ENCODE measurements at regions not wholly inside any gene's neighbourhood (a gene's known extent, or its start where the extent isn't known, plus 50 kb on each side); places are given as distances from the start of the nearest gene placed in this dataset.
"Not testable (repeated sequence)": the region's sequence is repeated elsewhere in the genome, so short reads cannot be mapped to it uniquely, and the experiment has no call there.

- peaks cover 7% of the 10 kb centered on the region; the same call in 1 of the 2 replicates for H3K27me3 ChIP-seq (ENCODE audit: insufficient read depth, low read length)
- H3K4me1 ChIP-seq (ENCODE audit: control insufficient read depth, insufficient read depth, low read length, unreplicated experiment), result peaks cover 13% of the 10 kb centered on the region
- H2AFZ ChIP-seq (ENCODE audit: low read length, unreplicated experiment), result no peak overlapping the region
Observed at GRCh38 chr20:4329232-4329631, 80.1 kb upstream of the ADRA1D start.

GRCh38 chr20:4328541-4328940 lies 79.5 kb upstream of the ADRA1D start:
- no peak overlapping the region for H2AFZ ChIP-seq (ENCODE audit: low read length, unreplicated experiment)
- no peak overlapping the region for H3K27ac ChIP-seq (ENCODE audit: low read depth, low read length)
- H3K4me1 ChIP-seq (ENCODE audit: control insufficient read depth, insufficient read depth, low read length, unreplicated experiment), result peaks cover 13% of the 10 kb centered on the region

More at GRCh38 chr20:4329232-4329631, 80.1 kb upstream of the ADRA1D start:
- H3K4me3 ChIP-seq (ENCODE audit: low read depth, low read length), result no peak overlapping the region
- no peak overlapping the region for H3K27ac ChIP-seq (ENCODE audit: low read depth, low read length)
- no peaks in the 10 kb centered on the region for H3K36me3 ChIP-seq (ENCODE audit: insufficient read depth, low read length)
- no peaks in the 10 kb centered on the region for H3K79me2 ChIP-seq (ENCODE audit: control insufficient read depth, insufficient read depth, low read length, unreplicated experiment)

GRCh38 chr20:4327956-4328355 lies 78.9 kb upstream of the ADRA1D start:
- Histone ChIP-seq H3K79me2 (ENCODE audit: control insufficient read depth, insufficient read depth, low read length, unreplicated experiment) (no peaks in the 10 kb centered on the region), H3K27ac (ENCODE audit: low read depth, low read length) (no peak overlapping the region), H2AFZ (ENCODE audit: low read length, unreplicated experiment) (no peak overlapping the region), H3K36me3 (ENCODE audit: insufficient read depth, low read length) (no peaks in the 10 kb centered on the region), H3K4me3 (ENCODE audit: low read depth, low read length) (no peak overlapping the region), H3K4me1 (ENCODE audit: control insufficient read depth, insufficient read depth, low read length, unreplicated experiment) (peaks cover 13% of the 10 kb centered on the region), H3K27me3 (ENCODE audit: insufficient read depth, low read length) (peaks cover 2% of the 10 kb centered on the region; the same call in 1 of the 2 replicates)

More at GRCh38 chr20:4328541-4328940, 79.5 kb upstream of the ADRA1D start:
- peaks cover 6% of the 10 kb centered on the region; the same call in 1 of the 2 replicates for H3K27me3 ChIP-seq (ENCODE audit: insufficient read depth, low read length)
- no peaks in the 10 kb centered on the region for H3K36me3 ChIP-seq (ENCODE audit: insufficient read depth, low read length)
- H3K4me3 ChIP-seq (ENCODE audit: low read depth, low read length), result no peak overlapping the region
- no peaks in the 10 kb centered on the region for H3K79me2 ChIP-seq (ENCODE audit: control insufficient read depth, insufficient read depth, low read length, unreplicated experiment)

- Histone ChIP-seq H2AFZ (ENCODE audit: low read length, unreplicated experiment) (peak overlapping the region; percentile 21), H3K4me1 (ENCODE audit: control insufficient read depth, insufficient read depth, low read length, unreplicated experiment) (peaks cover 13% of the 10 kb centered on the region), H3K27me3 (ENCODE audit: insufficient read depth, low read length) (peaks cover 6% of the 10 kb centered on the region; the same call in 1 of the 2 replicates), H3K79me2 (ENCODE audit: control insufficient read depth, insufficient read depth, low read length, unreplicated experiment) (no peaks in the 10 kb centered on the region), H3K36me3 (ENCODE audit: insufficient read depth, low read length) (no peaks in the 10 kb centered on the region), H3K4me3 (ENCODE audit: low read depth, low read length) (peak overlapping the region; percentile 7; the same call in 1 of the 2 replicates), H3K27ac (ENCODE audit: low read depth, low read length) (peak overlapping the region; percentile 67)
Observed at GRCh38 chr20:4326195-4327065, 77.3 kb upstream of the ADRA1D start.

- Histone ChIP-seq H2AFZ (ENCODE audit: low read length, unreplicated experiment) (peak overlapping the region; percentile 21), H3K79me2 (ENCODE audit: control insufficient read depth, insufficient read depth, low read length, unreplicated experiment) (no peaks in the 10 kb centered on the region), H3K4me3 (ENCODE audit: low read depth, low read length) (no peak overlapping the region), H3K36me3 (ENCODE audit: insufficient read depth, low read length) (no peaks in the 10 kb centered on the region), H3K27ac (ENCODE audit: low read depth, low read length) (peak overlapping the region; percentile 67), H3K27me3 (ENCODE audit: insufficient read depth, low read length) (peaks cover 6% of the 10 kb centered on the region; the same call in 1 of the 2 replicates), H3K4me1 (ENCODE audit: control insufficient read depth, insufficient read depth, low read length, unreplicated experiment) (peaks cover 13% of the 10 kb centered on the region)
Observed at GRCh38 chr20:4325548-4326187, 76.6 kb upstream of the ADRA1D start.

- peaks cover 13% of the 10 kb centered on the region for H3K4me1 ChIP-seq (ENCODE audit: control insufficient read depth, insufficient read depth, low read length, unreplicated experiment)
- H3K27ac ChIP-seq (ENCODE audit: low read depth, low read length), result no peak overlapping the region
- H3K36me3 ChIP-seq (ENCODE audit: insufficient read depth, low read length), result no peaks in the 10 kb centered on the region
- H3K27me3 ChIP-seq (ENCODE audit: insufficient read depth, low read length), result peaks cover 6% of the 10 kb centered on the region; the same call in 1 of the 2 replicates
- no peak overlapping the region for H2AFZ ChIP-seq (ENCODE audit: low read length, unreplicated experiment)
- no peak overlapping the region for H3K4me3 ChIP-seq (ENCODE audit: low read depth, low read length)
- H3K79me2 ChIP-seq (ENCODE audit: control insufficient read depth, insufficient read depth, low read length, unreplicated experiment), result no peaks in the 10 kb centered on the region
Observed at GRCh38 chr20:4324611-4325243, 75.6 kb upstream of the ADRA1D start.

- Histone ChIP-seq H2AFZ (ENCODE audit: low read length, unreplicated experiment) (no peak overlapping the region), H3K79me2 (ENCODE audit: control insufficient read depth, insufficient read depth, low read length, unreplicated experiment) (no peaks in the 10 kb centered on the region), H3K36me3 (ENCODE audit: insufficient read depth, low read length) (no peaks in the 10 kb centered on the region), H3K4me3 (ENCODE audit: low read depth, low read length) (no peak overlapping the region), H3K4me1 (ENCODE audit: control insufficient read depth, insufficient read depth, low read length, unreplicated experiment) (peaks cover 13% of the 10 kb centered on the region), H3K27me3 (ENCODE audit: insufficient read depth, low read length) (peaks cover 8% of the 10 kb centered on the region), H3K27ac (ENCODE audit: low read depth, low read length) (no peak overlapping the region)
Observed at GRCh38 chr20:4322499-4322898, 73.4 kb upstream of the ADRA1D start.

GRCh38 chr20:4320291-4320690 lies 71.2 kb upstream of the ADRA1D start:
- H3K27me3 ChIP-seq (ENCODE audit: insufficient read depth, low read length), result peaks cover 19% of the 10 kb centered on the region
- H3K79me2 ChIP-seq (ENCODE audit: control insufficient read depth, insufficient read depth, low read length, unreplicated experiment), result no peaks in the 10 kb centered on the region
- no peak overlapping the region for H3K27ac ChIP-seq (ENCODE audit: low read depth, low read length)
- H3K4me1 ChIP-seq (ENCODE audit: control insufficient read depth, insufficient read depth, low read length, unreplicated experiment), result peaks cover 4% of the 10 kb centered on the region
- H3K4me3 ChIP-seq (ENCODE audit: low read depth, low read length), result no peak overlapping the region
- no peaks in the 10 kb centered on the region for H3K36me3 ChIP-seq (ENCODE audit: insufficient read depth, low read length)
- no peak overlapping the region for H2AFZ ChIP-seq (ENCODE audit: low read length, unreplicated experiment)

GRCh38 chr20:4318891-4319290 lies 69.8 kb upstream of the ADRA1D start:
- H2AFZ ChIP-seq (ENCODE audit: low read length, unreplicated experiment), result no peak overlapping the region
- H3K4me3 ChIP-seq (ENCODE audit: low read depth, low read length), result no peak overlapping the region
- no peak overlapping the region for H3K27ac ChIP-seq (ENCODE audit: low read depth, low read length)
- H3K27me3 ChIP-seq (ENCODE audit: insufficient read depth, low read length), result peaks cover 19% of the 10 kb centered on the region
- H3K4me1 ChIP-seq (ENCODE audit: control insufficient read depth, insufficient read depth, low read length, unreplicated experiment), result no peaks in the 10 kb centered on the region
- no peaks in the 10 kb centered on the region for H3K36me3 ChIP-seq (ENCODE audit: insufficient read depth, low read length)
- H3K79me2 ChIP-seq (ENCODE audit: control insufficient read depth, insufficient read depth, low read length, unreplicated experiment), result no peaks in the 10 kb centered on the region

GRCh38 chr20:4310616-4311015 lies 61.5 kb upstream of the ADRA1D start:
- not testable (repeated sequence) for H3K4me3 ChIP-seq (ENCODE audit: low read depth, low read length); H3K27ac ChIP-seq (ENCODE audit: low read depth, low read length); H2AFZ ChIP-seq (ENCODE audit: low read length, unreplicated experiment); H3K36me3 ChIP-seq (ENCODE audit: insufficient read depth, low read length); H3K27me3 ChIP-seq (ENCODE audit: insufficient read depth, low read length); H3K4me1 ChIP-seq (ENCODE audit: control insufficient read depth, insufficient read depth, low read length, unreplicated experiment); H3K79me2 ChIP-seq (ENCODE audit: control insufficient read depth, insufficient read depth, low read length, unreplicated experiment)

Data from ACC112 (cell line).